Caco-2 (cell line): ENCODE measurements at regions not wholly inside any gene's neighbourhood (a gene's known extent, or its start where the extent isn't known, plus 50 kb on each side); places are given as distances from the start of the nearest gene placed in this dataset.

ENCODE experiments used
- BruUV-seq: library from RNA; stranded (reverse); fragments of 400-500 nt; replicated peaks from 2 replicates; lab custom pipeline; 2021; lab: Mats Ljungman, UMichigan
- CTCF ChIA-PET: fragments of 300-600 bp; sonication (Branson Sonifier 250); formaldehyde crosslinking; loops from one replicate; lab custom pipeline; 2022; ENCODE audit warnings: antibody characterized with exemption; lab: Charles Lee
- POLR2A ChIA-PET: fragments of 300-600 bp; sonication (Branson Sonifier 250); formaldehyde crosslinking; loops from one replicate; lab custom pipeline; 2022; ENCODE audit warnings: antibody characterized with exemption; lab: Charles Lee
- DNase-seq, 2 experiments: peaks; one replicate each; pipeline versions ENCODE4 v3.0.0 to v3.0.0-alpha.2; 2020 to 2022
- H3K27me3 ChIP-seq: replicated peaks from 2 replicates; pipeline ENCODE4 v1.6.0; 2011; ENCODE audit warnings: low read length; ENCODE audit not compliant: control insufficient read depth, insufficient read depth
- H3K36me3 ChIP-seq: 2 replicates; pipeline ENCODE4 v1.5.1; 2011; ENCODE audit warnings: low read length; ENCODE audit not compliant: control insufficient read depth, insufficient read depth
- H3K4me1 ChIP-seq: fragments of 250-450 bp; sonication (Bioruptor Pico); 2 replicates; pipeline ENCODE4 v1.5.1; 2020; ENCODE audit warnings: mild to moderate bottlenecking
- H3K4me3 ChIP-seq: 2 replicates; pipeline ENCODE4 v1.5.1; 2011; ENCODE audit warnings: low read depth, mild to moderate bottlenecking, control low read depth, low read length
- H3K9me3 ChIP-seq: fragments of 250-450 bp; sonication (Bioruptor Pico); 2 replicates; pipeline ENCODE4 v1.5.1; 2020; ENCODE audit warnings: mild to moderate bottlenecking, moderate library complexity
- H3K27ac Mint-ChIP-seq: one replicate; pipeline ENCODE4 v1.8.0; 2022; ENCODE audit warnings: mixed read lengths; ENCODE audit not compliant: unreplicated experiment
- H3K27me3 Mint-ChIP-seq: one replicate; pipeline ENCODE4 v1.8.0; 2022; ENCODE audit warnings: mixed read lengths; ENCODE audit not compliant: insufficient read depth, unreplicated experiment
- H3K36me3 Mint-ChIP-seq: one replicate; pipeline ENCODE4 v1.8.0; 2022; ENCODE audit warnings: mild to moderate bottlenecking, mixed read lengths; ENCODE audit not compliant: insufficient read depth, unreplicated experiment
- H3K4me1 Mint-ChIP-seq: one replicate; pipeline ENCODE4 v1.8.0; 2022; ENCODE audit warnings: low read depth, mixed read lengths; ENCODE audit not compliant: unreplicated experiment
- H3K4me3 Mint-ChIP-seq: one replicate; pipeline ENCODE4 v1.8.0; 2022; ENCODE audit warnings: mild to moderate bottlenecking, moderate library complexity, mixed read lengths; ENCODE audit not compliant: unreplicated experiment
- H3K9me3 Mint-ChIP-seq: one replicate; pipeline ENCODE4 v1.8.0; 2022; ENCODE audit warnings: mixed read lengths; ENCODE audit not compliant: unreplicated experiment
- CTCF ChIP-seq, 2 experiments: fragments of 200-600 bp in 1 of 2; IDR thresholded peaks; 1 replicate in 1 of 2; 2 replicates in 1 of 2; pipeline versions ENCODE4 v1.5.1 to v1.8.0; 2011 to 2022; ENCODE audit warnings: antibody characterized with exemption in 1 of 2, control low read depth in 1 of 2, inconsistent platforms in 1 of 2, low read depth in 1 of 2, low read length in 1 of 2, mild to moderate bottlenecking in 1 of 2, moderate library complexity in 1 of 2; ENCODE audit not compliant: insufficient read depth in 1 of 2, severe bottlenecking in 1 of 2, unreplicated experiment in 1 of 2
- intact Hi-C: fragments of 100-400 bp; cut with micrococcal nuclease; formaldehyde crosslinking; loops from one replicate; pipeline ENCODE4 v1.10.0; 2022; ENCODE audit not compliant: unreplicated experiment

- ChIA-PET POLR2A (no interaction called here), CTCF (no interaction called here)
- H3K4me1 Mint-ChIP-seq = peaks cover 10% of the 10 kb centered on the region
- DNase-seq = no peak
- H3K27me3 ChIP-seq = no peaks in the 10 kb centered on the region
- H3K36me3 ChIP-seq = no peaks in the 10 kb centered on the region
- no peak overlapping the region for H3K4me3 Mint-ChIP-seq
- H3K9me3 Mint-ChIP-seq = no peaks in the 10 kb centered on the region
- H3K4me1 ChIP-seq = no peaks in the 10 kb centered on the region
- H3K4me3 ChIP-seq = no peak overlapping the region
- H3K27me3 Mint-ChIP-seq = no peaks in the 10 kb centered on the region
- no TSS peak for BruUV-seq
- H3K9me3 ChIP-seq = no peaks in the 10 kb centered on the region
- intact Hi-C loops = no loop called here
- H3K36me3 Mint-ChIP-seq = no peaks in the 10 kb centered on the region
- no peak for TF ChIP-seq CTCF (IDR thresholded peaks at IDR 0.05; ENCODE audit: insufficient read depth in 1 of 2, low read depth in 1 of 2, low read length in 1 of 2, severe bottlenecking in 1 of 2, unreplicated experiment in 1 of 2)
- no peak overlapping the region for H3K27ac Mint-ChIP-seq
These were observed 54.4 kb upstream of the THUMPD3 start for GRCh38 chr3:9308298-9308990.

- H3K27ac Mint-ChIP-seq = no peak overlapping the region
- TF ChIP-seq CTCF (IDR thresholded peaks at IDR 0.05; ENCODE audit: insufficient read depth in 1 of 2, low read depth in 1 of 2, low read length in 1 of 2, severe bottlenecking in 1 of 2, unreplicated experiment in 1 of 2) = no peak
- H3K4me3 Mint-ChIP-seq = no peak overlapping the region
- intact Hi-C loops = no loop called here
- no peak for DNase-seq
- no peaks in the 10 kb centered on the region for H3K9me3 Mint-ChIP-seq
- H3K36me3 Mint-ChIP-seq = no peaks in the 10 kb centered on the region
- Histone ChIP-seq H3K9me3 (no peaks in the 10 kb centered on the region), H3K27me3 (no peaks in the 10 kb centered on the region), H3K4me3 (no peak overlapping the region), H3K36me3 (no peaks in the 10 kb centered on the region), H3K4me1 (no peaks in the 10 kb centered on the region)
- POLR2A ChIA-PET = no interaction called here
- CTCF ChIA-PET = no interaction called here
- BruUV-seq = no TSS peak
- H3K4me1 Mint-ChIP-seq = peaks cover 10% of the 10 kb centered on the region
- H3K27me3 Mint-ChIP-seq = no peaks in the 10 kb centered on the region
These were observed 52.8 kb upstream of the THUMPD3 start for GRCh38 chr3:9310043-9310442.

GRCh38 chr3:9311228-9311627, 51.6 kb upstream of the THUMPD3 start:
- no peak for TF ChIP-seq CTCF (IDR thresholded peaks at IDR 0.05; ENCODE audit: insufficient read depth in 1 of 2, low read depth in 1 of 2, low read length in 1 of 2, severe bottlenecking in 1 of 2, unreplicated experiment in 1 of 2)
- no peaks in the 10 kb centered on the region for H3K36me3 ChIP-seq
- POLR2A ChIA-PET = interaction anchor here (0.6 kb wide), 1 partner anchor 62 kb away, joined by 4 read pairs; the partner anchor contains the start of gene SRGAP3
- H3K4me3 ChIP-seq = no peak overlapping the region
- H3K9me3 ChIP-seq = no peaks in the 10 kb centered on the region
- DNase-seq = no peak
- intact Hi-C loops = no loop called here
- no peaks in the 10 kb centered on the region for H3K36me3 Mint-ChIP-seq
- H3K27me3 Mint-ChIP-seq = no peaks in the 10 kb centered on the region
- no peak overlapping the region for H3K4me3 Mint-ChIP-seq
- H3K27me3 ChIP-seq = no peaks in the 10 kb centered on the region
- H3K9me3 Mint-ChIP-seq = no peaks in the 10 kb centered on the region
- peaks cover 10% of the 10 kb centered on the region for H3K4me1 Mint-ChIP-seq
- no TSS peak for BruUV-seq
- CTCF ChIA-PET = interaction anchor here (0.7 kb wide), 1 partner anchor 10 kb away, joined by 3 read pairs; no protein-coding TSS in a partner anchor
- H3K4me1 ChIP-seq = no peaks in the 10 kb centered on the region
- H3K27ac Mint-ChIP-seq = no peak overlapping the region
